Uterus (tissue), 2 donors: ENCODE measurements at regions not wholly inside any gene's neighbourhood (a gene's known extent, or its start where the extent isn't known, plus 50 kb on each side); places are given as distances from the start of the nearest gene placed in this dataset.

Experiments
- POLR2A ChIP-seq, 2 donors: fragments of 450-650 bp; IDR thresholded peaks; one replicate each; pipeline ENCODE4 v1.6.1; 2016; ENCODE audit warnings: antibody characterized with exemption in 2 of 2, mild to moderate bottlenecking in 1 of 2, moderate library complexity in 1 of 2
- TF ChIP-seq, protein P1 (sequence below), 4 experiments: fragments of 200-600 bp in 2 of 4; fragments of 450-650 bp in 2 of 4; sonication (generic) in 2 of 4; IDR thresholded peaks; one replicate each; pipeline ENCODE4 v1.5.1; 2016 to 2019; ENCODE audit warnings: antibody characterized with exemption in 4 of 4, mild to moderate bottlenecking in 2 of 4, moderate library complexity in 1 of 4

DNA sequence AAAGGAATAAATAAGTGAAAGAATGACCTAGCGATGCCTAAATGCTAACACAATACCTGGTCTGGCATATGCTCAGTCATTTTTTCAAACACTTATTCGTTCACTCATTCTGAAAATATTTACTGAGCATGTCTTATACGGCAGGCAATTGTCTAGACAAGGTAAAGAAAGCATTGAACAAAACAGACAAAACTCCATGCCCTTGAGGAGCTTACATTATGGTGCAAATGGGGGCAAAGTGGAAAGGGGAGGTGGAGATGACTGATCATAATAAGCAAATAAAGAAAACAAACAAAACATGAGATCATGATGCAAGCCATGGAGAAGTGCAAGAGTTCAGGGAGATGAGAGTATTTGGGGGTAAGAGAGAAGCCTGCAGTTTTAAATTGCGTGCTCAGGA lies 334.6 kb upstream of the PPARGC1A start:
- TF ChIP-seq, protein P1, sequence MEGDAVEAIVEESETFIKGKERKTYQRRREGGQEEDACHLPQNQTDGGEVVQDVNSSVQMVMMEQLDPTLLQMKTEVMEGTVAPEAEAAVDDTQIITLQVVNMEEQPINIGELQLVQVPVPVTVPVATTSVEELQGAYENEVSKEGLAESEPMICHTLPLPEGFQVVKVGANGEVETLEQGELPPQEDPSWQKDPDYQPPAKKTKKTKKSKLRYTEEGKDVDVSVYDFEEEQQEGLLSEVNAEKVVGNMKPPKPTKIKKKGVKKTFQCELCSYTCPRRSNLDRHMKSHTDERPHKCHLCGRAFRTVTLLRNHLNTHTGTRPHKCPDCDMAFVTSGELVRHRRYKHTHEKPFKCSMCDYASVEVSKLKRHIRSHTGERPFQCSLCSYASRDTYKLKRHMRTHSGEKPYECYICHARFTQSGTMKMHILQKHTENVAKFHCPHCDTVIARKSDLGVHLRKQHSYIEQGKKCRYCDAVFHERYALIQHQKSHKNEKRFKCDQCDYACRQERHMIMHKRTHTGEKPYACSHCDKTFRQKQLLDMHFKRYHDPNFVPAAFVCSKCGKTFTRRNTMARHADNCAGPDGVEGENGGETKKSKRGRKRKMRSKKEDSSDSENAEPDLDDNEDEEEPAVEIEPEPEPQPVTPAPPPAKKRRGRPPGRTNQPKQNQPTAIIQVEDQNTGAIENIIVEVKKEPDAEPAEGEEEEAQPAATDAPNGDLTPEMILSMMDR (IDR thresholded peaks at IDR 0.05) = no peak
- TF ChIP-seq POLR2A (IDR thresholded peaks at IDR 0.05) = no peak
